NT2/D1 (cell line): ENCODE measurements at regions not wholly inside any gene's neighbourhood (a gene's known extent, or its start where the extent isn't known, plus 50 kb on each side); places are given as distances from the start of the nearest gene placed in this dataset.

Experiments
- SUZ12 ChIP-seq: IDR thresholded peaks from 2 replicates; pipeline ENCODE4 v1.6.1; 2011; ENCODE audit not compliant: insufficient read length, insufficient read depth; ENCODE audit errors: extremely low read depth
- YY1 ChIP-seq: IDR thresholded peaks from 2 replicates; pipeline ENCODE4 v1.6.1; 2011; ENCODE audit not compliant: insufficient read length, insufficient read depth
- ZNF274 ChIP-seq: IDR thresholded peaks from 2 replicates; pipeline ENCODE4 v1.6.1; 2011; ENCODE audit warnings: mild to moderate bottlenecking, low read depth, low read length

GRCh38 chr12:24561882-24562770, 386.8 kb downstream of the BCAT1 start:
- TF ChIP-seq YY1, result no peak
- no peak for TF ChIP-seq SUZ12
- no peak for TF ChIP-seq ZNF274
